HCEC 1CT (cell line): ENCODE measurements at regions not wholly inside any gene's neighbourhood (a gene's known extent, or its start where the extent isn't known, plus 50 kb on each side); places are given as distances from the start of the nearest gene placed in this dataset.

ENCODE experiments used
- DNase-seq: peaks from one replicate; pipeline ENCODE4 v3.0.0-alpha.2; 2017

- no peak for DNase-seq
Observed at GRCh38 chr4:129422277-129422676, 326.3 kb downstream of the C4orf33 start.

DNA sequence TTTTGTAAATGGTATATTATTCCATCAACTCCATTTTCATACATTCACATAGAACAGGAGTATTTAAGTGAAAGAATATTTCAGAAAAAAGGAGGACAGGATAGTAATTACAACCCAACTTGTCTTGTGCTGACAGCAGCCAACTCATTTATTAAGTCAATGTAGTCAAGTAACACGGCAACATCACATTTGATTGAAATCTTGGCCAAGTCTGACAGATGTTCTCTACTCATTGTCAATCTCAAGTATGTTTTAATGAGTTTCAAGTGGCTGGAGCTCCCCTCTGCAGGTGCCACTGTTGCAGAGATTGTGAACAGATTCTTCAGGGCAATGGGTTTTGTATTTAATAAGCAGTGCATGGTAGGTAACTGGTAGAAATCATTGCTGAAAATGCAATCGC, 332.5 kb downstream of the C4orf33 start:
- no peak for DNase-seq

- no peak for DNase-seq
Observed at GRCh38 chr4:129429581-129430320, 333.8 kb downstream of the C4orf33 start.

- DNase-seq, result no peak
Observed at GRCh38 chr4:129437347-129437746, 341.4 kb downstream of the C4orf33 start.

GRCh38 chr4:129438456-129438981, 342.6 kb downstream of the C4orf33 start:
- no peak for DNase-seq

GRCh38 chr4:129446074-129446473, 350.1 kb downstream of the C4orf33 start:
- no peak for DNase-seq

GRCh38 chr4:129453524-129454200, 357.7 kb downstream of the C4orf33 start:
- DNase-seq, result no peak

GRCh38 chr4:129455482-129455881, 359.5 kb downstream of the C4orf33 start:
- no peak for DNase-seq

DNA sequence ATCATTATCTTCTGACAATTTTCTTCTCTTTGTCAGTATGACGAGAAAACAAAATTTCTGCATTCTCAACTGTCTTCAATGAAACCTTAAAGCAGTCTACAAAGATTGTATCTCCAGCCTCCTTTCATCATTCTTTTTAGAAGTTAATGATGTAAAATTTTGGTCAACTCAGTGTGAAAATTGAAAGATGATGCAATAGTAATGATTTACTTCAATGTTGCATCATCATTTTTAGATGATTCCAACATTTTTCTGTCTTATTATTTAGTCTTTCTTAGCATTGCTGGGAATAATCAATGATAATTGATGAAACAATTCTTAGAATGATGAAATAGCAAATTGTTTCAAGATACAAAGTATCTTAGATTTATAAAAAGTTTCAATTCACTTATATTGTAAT, 372.7 kb downstream of the C4orf33 start:
- no peak for DNase-seq

DNA sequence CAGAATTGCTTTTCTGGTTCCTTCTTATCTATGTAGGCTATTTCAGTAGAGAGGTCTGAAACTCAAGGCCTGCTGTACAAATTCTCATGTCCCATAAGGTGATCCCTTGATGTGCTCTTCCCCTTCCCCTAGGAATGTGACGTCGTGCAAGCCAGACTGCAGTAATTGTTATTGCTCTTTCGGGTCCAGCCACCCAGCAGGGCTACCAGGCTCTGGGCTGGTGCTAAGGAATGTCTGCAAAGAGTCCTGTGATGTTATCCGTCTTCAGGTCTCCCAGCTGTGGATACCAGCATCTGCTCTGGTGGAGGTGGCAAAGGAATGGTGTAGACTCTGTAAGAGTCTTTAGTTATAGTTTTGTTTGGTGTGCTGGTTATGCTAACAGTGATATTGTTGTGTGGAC, 378.7 kb downstream of the C4orf33 start:
- DNase-seq, result no peak

- no peak for DNase-seq
Observed at GRCh38 chr4:129481107-129481506, 385.2 kb downstream of the C4orf33 start.

GRCh38 chr4:129488427-129488826, 392.5 kb downstream of the C4orf33 start:
- no peak for DNase-seq

DNA sequence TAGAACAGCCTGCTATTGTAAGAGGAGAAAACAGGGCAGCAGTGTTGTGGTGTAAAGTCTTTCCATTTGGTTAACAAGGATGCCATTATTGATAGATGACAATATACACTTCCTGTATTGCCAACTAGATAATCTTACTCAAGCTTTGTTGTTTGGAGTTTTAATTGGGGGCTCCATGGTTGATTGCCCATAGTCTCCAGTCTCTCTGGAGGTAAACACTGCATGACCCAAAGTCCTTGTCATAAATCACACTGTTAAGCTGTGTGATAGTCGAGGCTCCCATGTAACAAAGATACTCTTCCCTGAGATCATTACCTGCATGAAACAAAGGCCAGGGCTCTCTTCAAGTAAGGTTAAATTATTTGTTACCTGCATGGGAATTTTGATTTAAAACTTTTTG, 394.6 kb downstream of the C4orf33 start:
- no peak for DNase-seq

- DNase-seq, result no peak
Observed at GRCh38 chr4:129498626-129499025, 402.7 kb downstream of the C4orf33 start.

- DNase-seq, result no peak
Observed at GRCh38 chr4:129514852-129515251, 418.9 kb downstream of the C4orf33 start.

GRCh38 chr4:129515356-129515755, 419.4 kb downstream of the C4orf33 start:
- no peak for DNase-seq

- no peak for DNase-seq
Observed at GRCh38 chr4:129526812-129527211, 430.9 kb downstream of the C4orf33 start.

GRCh38 chr4:129531253-129531652, 435.3 kb downstream of the C4orf33 start:
- DNase-seq, result no peak

GRCh38 chr4:129532573-129532972, 436.6 kb downstream of the C4orf33 start:
- no peak for DNase-seq

DNA sequence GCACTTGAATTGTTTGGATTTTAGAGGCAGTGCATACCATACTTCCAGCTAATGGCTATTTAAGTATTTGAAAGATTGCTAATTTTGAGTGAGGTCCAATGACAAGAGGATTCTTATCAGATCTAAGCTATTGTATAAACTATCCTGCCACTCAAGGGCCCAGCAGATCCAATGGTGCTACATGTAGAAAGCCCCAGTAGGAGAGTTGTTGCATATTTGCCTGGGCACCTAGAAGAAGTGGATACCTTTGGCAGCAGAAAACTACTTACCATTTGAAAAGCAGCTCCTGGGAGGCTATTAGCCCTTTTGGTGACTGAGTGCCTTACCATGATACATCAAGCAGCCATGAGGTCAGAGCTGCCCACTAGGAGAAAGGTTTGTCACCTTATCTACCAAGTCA, 447.3 kb downstream of the C4orf33 start:
- no peak for DNase-seq

DNA sequence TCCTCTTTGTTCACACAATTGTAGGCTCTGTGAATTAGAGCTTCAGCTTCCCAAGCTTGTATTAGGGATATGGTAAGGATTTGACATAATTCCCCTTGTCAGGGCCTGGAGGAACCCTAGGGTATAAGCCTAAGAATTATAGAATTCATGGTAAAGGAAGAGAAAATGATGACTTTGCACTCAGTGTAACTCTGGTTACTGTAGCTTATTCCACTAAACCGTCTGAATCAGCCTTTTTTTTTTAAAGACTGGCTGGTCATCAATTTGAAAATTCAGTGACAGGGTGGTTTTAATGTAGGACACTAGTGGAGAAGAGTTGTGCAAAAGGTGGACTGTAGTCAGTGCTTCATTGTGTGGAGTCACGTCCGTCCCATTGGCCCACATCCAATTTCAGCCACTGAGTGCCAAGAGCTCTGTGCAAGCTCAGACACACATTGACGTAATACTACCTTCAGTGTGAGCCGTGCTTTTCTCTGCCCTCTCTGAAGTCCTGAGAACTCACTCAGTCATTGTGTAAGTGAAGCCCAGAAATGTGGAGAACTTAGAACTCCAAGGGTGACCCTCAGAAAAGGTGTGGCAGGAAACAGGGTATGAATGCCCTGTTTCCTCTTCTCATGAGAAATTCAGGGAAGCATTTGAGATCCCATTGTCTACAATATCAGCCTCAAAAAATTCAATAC, 449.8 kb downstream of the C4orf33 start:
- no peak for DNase-seq

- DNase-seq, result no peak
Observed at GRCh38 chr4:129546531-129546930, 450.6 kb downstream of the C4orf33 start.

DNA sequence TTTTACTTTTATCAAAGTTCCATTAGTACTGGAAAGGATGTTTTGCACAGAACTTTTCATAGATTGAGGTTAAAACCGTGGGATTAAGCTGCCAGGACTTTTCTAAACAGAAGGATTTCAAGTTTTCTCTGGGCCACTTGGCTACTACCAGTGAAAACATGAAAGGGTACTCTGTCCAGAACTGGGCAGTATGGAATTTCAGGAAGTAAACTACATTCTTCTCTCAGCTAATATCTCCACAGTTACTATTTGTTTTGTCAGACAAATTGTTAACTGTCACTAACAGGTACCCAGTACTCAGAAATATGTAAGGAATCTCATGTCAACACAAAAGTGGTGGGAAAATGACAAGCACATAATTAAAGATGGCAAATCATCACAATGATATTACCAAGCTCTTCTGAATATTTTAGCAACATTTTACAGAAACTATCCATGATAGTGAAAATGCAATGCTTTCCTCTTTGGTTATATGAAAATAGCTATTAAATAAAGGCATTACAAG, 454.4 kb downstream of the C4orf33 start:
- DNase-seq, result no peak

- no peak for DNase-seq
Observed at GRCh38 chr4:129561280-129561679, 465.3 kb downstream of the C4orf33 start.
